HG02840 (cell line): ENCODE measurements at regions not wholly inside any gene's neighbourhood (a gene's known extent, or its start where the extent isn't known, plus 50 kb on each side); places are given as distances from the start of the nearest gene placed in this dataset.

Experiments used
- ATAC-seq: cut with Tn5 transposase; IDR thresholded peaks from one replicate; pipeline ENCODE4 v1.9.1; 2021; ENCODE audit warnings: mild to moderate bottlenecking, moderate library complexity, moderate number of reproducible peaks; ENCODE audit not compliant: unreplicated experiment, low FRiP score

DNA sequence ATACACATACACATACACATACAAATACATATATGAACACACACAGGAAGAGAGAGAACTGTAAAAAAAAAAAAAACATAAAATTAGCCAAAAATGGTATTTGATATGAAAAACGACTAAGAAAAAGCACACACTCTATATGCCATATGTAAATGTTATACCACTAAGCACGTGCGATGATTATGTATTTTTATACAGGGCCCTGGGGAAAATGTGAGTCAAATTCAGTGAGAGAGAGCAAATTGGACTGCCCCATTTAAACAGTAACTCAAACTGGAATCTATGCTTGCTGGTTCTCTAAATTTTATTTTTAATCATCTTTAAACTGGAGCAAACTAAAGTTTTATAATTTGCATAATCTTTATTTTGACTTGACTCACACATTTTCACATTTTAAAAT lies 197.8 kb upstream of the MTNR1B start:
- ATAC-seq = no peak

DNA sequence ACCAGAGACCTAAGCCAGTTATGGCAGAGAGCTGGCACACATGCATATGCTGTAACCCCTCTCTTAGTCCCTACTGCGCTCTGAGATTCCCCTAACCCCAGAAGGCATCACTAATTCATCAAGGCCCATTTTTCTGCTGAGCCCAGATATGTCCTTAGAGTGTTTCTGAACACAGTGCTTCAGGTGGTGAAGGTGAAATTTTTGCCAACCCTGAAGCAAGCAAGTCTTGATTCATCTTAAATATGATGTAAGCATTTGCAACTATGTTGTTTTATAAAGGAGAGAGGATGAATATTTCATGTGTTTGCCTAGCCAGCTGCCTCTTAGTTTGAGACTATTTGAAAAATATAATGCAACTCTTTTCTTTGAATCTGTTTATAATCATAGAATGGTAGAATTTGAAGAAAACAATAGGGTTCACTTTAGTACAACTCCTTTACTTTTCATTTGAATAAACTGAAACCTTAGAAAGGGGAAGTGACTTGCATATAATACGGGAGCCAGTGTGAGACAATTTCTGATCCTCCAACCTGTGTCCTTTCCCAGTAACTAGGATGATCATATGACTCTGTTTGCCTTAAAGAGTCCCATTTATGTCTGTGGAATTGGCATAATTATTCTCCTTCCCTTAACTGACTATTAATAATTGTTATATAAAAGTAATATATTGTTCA lies 194.3 kb upstream of the MTNR1B start:
- ATAC-seq = no peak

DNA sequence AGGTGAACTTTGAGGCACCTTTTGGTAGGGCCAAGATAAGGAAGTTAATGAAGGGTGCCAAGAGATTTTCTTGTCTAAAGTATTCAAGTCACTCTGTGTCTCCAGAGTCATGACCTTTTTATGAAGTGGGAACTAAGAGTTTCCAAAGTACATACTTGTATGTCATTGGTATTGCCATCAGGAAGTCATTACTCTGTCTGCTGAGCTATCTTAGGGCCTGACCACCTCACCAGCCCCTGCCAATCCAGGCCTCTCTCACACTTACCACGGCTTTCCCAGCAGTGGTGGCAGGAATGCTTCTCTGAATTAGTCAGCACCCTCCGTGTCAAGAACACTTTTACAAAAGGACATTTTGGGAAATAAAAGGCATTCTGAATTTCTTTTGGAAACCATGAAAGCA lies 192.8 kb upstream of the MTNR1B start:
- no peak for ATAC-seq

DNA sequence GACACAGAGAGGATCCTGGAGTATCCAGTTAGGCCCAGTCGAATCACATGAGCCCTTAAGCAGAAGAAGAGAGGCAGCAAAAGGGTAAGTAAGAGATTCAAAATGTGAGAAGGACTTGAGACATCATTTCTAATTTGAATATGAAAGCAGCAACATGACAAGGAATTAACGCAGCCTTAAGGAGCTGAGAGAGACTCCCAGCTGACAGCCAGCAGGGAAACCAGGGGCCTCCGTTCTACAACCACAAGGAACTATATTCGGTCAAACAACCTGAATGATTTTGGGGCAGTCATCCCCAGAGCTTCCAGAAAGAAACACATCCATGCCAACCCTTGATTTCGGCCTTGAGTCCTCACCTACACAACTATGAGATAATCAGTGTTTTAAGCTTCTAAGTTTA lies 189.7 kb upstream of the MTNR1B start:
- no peak for ATAC-seq

DNA sequence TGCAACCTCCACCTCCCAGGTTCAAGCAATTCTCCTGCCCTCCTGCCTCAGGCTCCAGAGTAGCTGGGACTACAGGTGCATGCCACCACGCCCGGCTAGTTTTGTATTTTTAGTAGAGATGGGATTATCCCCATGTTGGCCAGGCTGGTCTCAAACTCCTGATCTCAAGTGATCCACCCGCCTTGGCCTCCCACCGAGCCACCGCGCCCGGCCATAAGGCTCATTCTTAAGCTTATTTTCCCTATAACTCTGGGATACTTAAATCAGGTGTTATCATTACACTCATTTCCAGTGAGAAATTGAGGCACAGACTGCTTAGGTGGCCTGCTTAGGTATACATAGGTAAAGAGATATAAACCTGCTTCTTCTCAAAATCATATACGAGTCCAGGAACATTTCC lies 188.3 kb upstream of the MTNR1B start:
- no peak for ATAC-seq

DNA sequence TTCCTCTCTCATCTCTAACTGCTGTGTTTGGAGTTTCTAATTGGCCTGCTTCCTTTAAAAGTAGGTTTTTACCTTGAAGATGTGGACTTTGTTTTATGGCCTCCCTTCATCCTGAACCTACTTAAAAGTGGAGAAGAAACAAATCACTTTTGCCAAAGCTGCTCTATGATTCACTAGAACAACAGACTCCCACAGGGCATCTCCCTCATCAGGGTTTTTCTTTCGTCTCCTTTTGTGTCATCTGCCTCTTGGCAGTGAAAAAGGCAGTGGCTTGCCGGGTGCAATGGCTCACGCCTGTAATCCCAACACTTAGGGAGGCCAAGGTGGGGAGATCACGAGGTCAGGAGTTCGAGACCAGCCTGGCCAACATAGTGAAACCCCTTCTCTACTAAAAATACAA lies 186.6 kb upstream of the MTNR1B start:
- no peak for ATAC-seq

DNA sequence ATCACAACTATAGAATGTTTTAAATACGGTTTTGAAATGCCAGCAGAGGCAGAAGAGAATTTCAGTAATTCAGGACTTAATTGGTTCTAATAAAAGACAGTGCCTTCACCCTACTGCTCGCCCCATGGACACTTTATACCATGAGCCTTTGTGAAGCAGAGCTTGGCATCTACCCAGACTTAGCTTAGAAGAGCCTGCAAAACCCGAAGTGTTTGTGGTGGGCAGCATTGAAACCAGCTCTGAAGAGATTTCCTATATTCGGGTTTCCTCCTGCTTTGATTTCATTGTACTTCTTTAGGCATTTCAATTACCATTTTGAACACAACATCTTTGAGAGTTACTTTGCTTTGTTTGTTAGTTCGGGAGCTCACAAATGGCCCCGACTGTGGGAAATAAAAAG lies 185.1 kb upstream of the MTNR1B start:
- no peak for ATAC-seq

DNA sequence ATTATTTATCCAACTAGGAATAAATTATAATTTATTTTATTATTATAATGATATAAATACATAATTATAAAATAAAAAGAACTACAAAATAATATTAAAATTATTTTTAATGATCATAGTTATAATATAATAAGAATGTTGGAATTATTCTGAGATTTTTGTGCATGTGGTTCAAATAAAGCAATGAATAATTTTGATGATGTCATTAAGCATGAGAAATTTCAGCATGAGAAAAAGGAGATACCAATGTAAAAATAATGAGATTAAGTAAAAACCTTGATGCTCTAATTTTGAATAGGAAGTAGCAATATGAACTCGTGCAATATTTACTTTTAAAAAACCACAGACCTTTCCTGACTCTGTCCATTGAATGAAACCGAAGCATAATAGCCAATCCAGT lies 181.8 kb upstream of the MTNR1B start:
- no peak for ATAC-seq

DNA sequence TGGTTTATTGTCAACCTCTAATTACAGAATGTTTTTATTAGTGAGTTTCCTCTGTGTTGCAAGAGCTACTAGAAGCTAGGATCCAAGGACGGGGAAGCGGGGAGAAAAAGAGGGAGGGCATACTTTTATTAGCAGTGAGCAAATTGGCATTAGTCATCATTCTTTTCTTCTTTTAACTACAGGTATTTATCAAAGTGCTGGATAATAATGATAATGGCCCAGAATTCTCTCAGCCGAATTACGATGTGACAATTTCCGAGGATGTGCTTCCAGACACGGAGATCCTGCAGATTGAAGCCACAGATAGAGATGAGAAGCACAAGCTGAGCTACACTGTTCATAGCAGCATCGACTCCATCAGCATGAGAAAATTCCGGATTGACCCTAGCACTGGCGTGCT lies 179.7 kb upstream of the MTNR1B start:
- no peak for ATAC-seq

DNA sequence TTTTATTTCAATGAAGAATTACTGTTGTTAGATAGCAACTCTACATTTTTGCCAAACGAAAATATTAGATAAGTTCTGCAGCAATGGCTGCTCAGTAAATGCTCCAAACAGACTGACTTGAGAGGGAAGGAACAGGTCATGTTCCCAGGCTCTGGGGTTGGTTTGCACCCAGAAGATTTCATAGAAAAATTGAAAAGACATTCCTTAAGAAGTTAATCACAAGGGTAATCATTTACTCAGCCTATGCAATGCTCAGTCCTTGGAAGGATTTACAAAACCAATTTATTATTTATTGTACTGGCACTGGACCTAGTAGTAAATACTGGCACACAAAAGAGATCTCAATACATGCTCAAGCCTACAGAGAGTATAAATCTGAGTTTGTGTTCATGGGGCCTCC lies 179.1 kb upstream of the MTNR1B start:
- no peak for ATAC-seq

DNA sequence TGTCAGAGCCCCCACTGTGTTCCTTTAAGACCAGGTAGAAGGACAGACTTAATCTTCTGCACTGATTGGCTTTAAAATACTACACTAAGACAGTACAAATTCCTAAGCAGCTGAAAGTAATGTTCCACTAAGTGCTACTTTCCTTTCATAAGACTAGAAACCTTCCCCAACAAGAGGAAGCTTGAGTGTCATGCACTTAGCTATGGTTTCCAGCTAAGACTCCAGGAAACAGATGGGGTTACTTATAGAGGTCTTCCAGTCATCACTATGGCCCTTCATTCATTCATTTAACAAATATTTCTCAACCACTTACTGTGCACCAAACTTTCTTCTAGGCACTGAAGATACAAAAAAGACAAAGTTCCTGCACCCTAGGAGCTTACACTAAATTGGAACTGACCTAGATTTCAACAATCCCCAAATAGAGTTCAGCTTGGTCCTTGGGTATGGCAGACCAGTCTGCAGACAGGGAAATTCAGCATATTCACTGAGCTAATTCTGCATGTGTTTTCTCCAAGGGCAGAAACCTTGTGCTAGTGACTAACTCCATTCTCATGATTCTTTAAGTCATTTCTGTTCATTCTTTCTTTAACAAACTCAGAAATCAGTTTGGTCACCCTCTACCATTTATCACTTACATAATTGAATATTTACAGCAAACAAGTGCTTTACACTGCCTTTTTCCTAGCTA lies 178.4 kb upstream of the MTNR1B start:
- ATAC-seq = no peak

DNA sequence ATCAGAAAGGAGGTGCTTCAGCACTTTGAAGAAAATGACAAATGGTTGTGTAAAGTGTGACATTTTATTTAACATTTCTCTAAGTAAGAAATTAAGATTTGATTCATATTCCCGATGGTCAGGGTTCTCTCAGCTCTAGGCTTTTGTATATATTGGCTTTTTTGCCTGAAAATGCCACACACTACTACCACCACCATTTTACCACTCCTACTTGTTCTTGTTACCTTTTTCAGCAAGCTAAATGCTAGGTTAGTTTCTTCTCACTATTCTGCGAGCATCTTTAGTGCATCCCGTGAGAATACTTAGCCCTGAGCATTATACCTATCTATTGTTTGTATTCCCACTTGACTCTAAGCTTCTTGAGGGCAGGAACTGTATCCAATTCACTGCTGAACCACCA lies 177.6 kb upstream of the MTNR1B start:
- ATAC-seq = no peak

DNA sequence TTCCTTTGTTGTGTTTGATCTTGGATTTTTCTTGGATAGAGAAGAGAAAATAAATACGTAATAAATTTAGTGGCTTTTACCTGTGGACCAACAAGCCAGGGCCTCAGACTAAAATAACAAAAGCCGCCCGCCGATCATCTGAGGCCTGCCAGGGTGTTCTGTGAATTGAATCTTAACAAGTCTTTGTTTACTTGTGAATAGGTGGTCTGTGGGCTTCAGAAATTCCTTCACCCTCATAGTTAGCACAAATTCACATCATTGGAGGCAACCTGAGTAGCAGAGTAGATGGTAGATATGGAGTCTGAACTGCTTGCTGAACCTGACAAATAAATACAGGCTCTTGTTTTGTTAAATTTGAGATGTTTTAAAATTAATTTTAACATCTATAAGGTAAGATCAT lies 176.3 kb upstream of the MTNR1B start:
- ATAC-seq = no peak

DNA sequence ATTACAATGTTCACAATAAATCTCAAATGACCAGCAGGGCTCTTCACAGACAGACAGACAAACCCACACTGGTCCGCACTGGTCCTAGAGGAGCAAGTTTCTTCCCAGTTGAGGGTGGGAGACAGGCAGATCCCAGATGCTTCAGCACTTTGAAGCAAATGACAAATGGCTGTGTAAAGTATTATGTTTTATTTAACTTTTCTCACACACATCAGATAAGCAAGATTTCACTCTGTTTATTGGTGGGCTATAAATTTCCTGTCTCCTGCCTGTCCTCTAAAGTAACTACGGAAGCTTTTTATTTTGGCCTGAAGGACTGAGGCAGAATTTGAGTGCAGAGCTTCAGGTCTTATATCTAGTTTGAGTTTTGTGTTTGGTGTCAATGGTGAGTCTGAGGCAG lies 174.7 kb upstream of the MTNR1B start:
- no peak for ATAC-seq

DNA sequence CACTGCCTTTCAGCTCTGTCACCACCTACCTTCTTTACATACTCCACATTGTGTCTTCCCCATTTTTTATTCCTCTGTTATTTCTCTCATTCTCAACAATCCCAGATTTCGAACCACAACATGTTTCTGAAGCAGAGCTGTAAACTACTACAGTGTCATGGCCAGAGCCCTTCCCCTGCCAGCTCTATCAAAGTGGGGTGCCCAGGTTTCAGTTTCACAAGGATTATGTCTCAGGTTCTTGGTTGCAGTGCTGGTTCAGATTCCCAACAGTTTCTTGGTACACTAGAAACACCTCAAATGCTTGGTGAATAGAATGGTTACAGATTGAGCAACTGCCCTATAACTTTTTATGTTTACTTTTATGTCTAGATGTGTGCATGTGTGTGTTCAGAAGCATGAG lies 172.7 kb upstream of the MTNR1B start:
- no peak for ATAC-seq

DNA sequence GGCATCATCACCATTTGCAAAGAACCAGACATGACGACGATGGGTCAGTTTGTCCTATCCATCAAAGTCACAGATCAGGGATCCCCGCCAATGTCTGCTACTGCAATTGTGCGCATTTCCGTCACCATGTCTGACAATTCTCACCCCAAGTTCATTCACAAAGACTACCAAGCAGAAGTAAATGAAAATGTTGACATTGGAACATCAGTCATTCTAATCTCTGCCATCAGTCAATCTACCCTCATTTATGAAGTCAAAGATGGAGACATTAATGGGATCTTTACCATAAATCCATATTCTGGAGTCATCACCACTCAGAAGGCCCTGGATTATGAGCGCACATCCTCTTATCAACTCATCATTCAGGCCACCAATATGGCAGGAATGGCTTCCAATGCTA lies 171.6 kb upstream of the MTNR1B start:
- ATAC-seq = no peak

DNA sequence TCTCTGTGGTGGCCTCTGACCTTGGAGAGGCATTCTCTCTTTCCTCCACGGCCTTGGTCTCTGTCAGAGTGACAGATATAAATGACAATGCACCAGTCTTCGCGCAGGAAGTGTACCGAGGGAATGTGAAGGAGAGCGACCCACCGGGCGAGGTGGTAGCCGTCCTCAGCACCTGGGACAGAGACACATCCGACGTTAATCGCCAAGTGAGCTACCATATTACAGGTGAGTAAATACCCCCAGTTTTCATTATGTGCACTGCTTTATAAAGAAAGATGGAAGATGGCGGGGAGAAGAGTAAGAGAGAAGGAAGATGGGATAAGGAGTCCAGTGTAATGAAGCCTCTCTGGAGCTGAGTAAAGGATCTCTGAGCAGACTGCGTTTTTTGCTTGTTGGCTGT lies 167.8 kb upstream of the MTNR1B start:
- ATAC-seq = no peak

DNA sequence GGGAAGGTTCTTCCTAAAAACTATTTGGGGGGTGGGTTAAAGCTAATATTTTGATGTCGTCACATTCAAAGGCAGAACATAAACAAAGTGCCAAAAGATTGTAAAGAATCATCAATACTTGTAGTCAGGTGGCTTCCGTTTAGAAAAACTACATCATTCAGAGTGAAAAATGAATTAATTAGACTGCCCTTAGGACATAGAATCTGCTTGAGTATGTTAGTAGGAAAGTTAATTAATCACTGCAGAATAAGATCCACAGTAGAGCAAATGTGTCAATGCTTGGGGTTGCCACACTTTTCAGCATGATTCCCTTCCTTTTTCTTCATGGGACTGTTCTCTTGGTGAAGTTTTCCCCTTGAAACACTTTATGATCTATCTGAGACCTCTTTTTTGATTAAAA lies 166.8 kb upstream of the MTNR1B start:
- ATAC-seq = no peak

DNA sequence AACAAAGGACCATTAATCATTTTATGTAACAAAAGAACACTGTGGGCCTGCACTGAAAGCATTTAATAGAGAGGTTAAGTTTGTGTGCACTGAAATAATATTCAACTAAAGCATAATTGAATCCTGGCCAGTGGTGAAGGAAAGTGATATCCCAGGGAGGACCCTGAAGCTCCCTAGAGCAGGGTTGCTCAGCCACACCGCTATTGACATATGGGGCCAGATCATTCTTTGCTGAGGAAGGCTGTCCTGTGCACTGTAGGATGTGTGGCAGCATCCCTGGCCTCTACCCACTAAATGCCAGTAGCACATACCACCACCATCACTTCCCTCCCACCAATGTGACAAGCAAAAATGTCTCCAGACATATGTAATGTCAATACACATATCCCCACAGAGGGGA lies 166.1 kb upstream of the MTNR1B start:
- no peak for ATAC-seq

DNA sequence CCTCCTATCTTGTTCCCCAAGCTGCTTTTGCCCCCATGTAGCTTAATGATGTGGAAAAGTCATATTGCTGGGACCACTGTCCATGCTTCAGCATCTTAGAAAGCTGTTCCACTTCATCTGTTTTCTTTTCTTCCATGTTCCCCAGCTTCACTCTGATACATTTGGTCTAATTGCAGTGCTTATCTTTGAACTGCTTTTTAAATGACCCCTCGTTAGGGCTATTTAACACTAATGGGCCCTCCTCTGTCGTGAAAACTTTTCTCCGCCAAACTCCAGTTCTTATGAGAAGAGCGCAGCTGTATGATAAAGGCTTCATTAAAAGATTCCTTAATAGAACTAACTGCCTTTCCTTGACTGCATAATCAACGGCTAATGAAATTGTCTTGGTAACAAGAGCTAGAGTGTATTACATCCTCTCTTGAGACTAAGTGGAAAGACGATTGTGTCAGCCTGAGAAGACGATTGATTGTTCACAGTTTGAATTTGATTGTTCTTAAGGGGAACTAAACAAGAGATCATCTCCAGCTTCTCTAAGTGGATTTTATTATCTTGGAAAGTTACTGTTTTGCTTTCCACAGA lies 165.0 kb upstream of the MTNR1B start:
- no peak for ATAC-seq

DNA sequence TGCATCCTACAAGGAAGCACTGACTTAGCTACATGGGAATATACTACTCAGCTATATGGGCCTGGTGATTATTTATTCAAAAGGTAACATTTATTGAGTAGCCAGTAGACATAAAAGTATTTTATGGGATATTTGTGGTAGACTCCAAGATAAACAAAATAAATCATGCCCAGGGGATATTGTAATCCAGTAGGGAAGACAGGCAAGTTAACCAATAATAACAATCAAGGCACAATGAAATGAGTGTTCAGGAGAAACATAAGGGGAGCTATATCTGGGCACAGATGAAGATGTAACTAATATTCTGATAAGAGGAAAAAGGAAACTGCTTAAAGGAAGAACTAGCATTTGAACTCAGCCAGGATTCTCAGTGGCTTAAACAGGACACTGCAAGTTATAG lies 161.4 kb upstream of the MTNR1B start:
- no peak for ATAC-seq

DNA sequence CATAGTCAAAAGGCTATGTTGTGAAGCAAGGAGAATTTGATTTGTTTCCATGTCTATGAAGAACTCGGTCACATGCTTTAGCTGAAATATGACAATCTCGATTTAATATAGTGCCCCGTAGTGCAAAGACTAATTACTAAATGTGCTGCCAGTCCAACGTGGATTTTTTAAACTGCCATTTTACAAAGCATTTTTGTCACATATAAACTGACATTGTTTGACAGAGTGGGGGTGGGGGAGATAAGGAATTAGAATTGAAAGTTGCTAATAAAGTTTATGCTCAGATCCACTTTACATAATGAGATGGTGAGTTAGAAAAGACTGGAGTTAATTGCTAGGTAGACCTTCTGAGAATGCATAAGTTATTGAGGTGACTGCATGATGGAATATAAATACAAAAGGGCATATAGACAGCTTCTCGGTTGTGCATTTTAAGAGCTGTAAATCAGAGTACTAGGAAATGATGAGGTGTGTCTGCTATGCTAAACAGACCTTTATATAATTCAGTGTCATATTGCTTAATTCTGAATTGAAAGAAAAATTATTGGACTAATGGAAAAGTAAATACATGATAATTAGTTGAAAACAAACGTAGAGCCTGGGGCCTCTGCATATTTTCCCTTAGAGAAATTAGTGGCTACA lies 158.9 kb upstream of the MTNR1B start:
- ATAC-seq = no peak
